Duodenal mucosa (tissue), 2 donors: ENCODE measurements at regions not wholly inside any gene's neighbourhood (a gene's known extent, or its start where the extent isn't known, plus 50 kb on each side); places are given as distances from the start of the nearest gene placed in this dataset.

Experiments
- H3K27ac ChIP-seq: one replicate; pipeline ENCODE4 v1.7.0; 2013; ENCODE audit warnings: low read depth, low read length
- H3K27me3 ChIP-seq, 2 donors: one replicate each; pipeline ENCODE4 v1.7.0; 2013; ENCODE audit warnings: low read length in 2 of 2, control low read depth in 1 of 2; ENCODE audit not compliant: insufficient read depth in 2 of 2, control insufficient read depth in 1 of 2
- H3K36me3 ChIP-seq, 2 donors: one replicate each; pipeline ENCODE4 v1.7.0; 2013; ENCODE audit warnings: low read length in 2 of 2, control low read depth in 1 of 2; ENCODE audit not compliant: insufficient read depth in 2 of 2, control insufficient read depth in 1 of 2
- H3K4me1 ChIP-seq, 2 donors: one replicate each; pipeline ENCODE4 v1.7.0; 2013; ENCODE audit warnings: low read length in 2 of 2, control low read depth in 1 of 2; ENCODE audit not compliant: insufficient read depth in 2 of 2, control insufficient read depth in 1 of 2
- H3K4me3 ChIP-seq, 2 donors: one replicate each; pipeline ENCODE4 v1.7.0; 2013; ENCODE audit warnings: low read length in 2 of 2, low read depth in 1 of 2
- H3K9ac ChIP-seq, 2 donors: one replicate each; pipeline ENCODE4 v1.7.0; 2013; ENCODE audit warnings: low read length in 2 of 2, low read depth in 1 of 2
- H3K9me3 ChIP-seq, 2 donors: one replicate each; pipeline ENCODE4 v1.7.0; 2013; ENCODE audit warnings: low read length in 2 of 2, control low read depth in 1 of 2; ENCODE audit not compliant: control insufficient read depth in 1 of 2

- H3K27ac ChIP-seq, result no peak overlapping the region
- no peaks in the 10 kb centered on the region for H3K9me3 ChIP-seq
- no peak overlapping the region for H3K9ac ChIP-seq
- H3K27me3 ChIP-seq, result no peaks in the 10 kb centered on the region
- H3K4me1 ChIP-seq, result peaks cover 0 to 7% of the 10 kb centered on the region in 2 donors
- H3K4me3 ChIP-seq, result no peak overlapping the region
- H3K36me3 ChIP-seq, result no peaks in the 10 kb centered on the region
Measured at GRCh38 chr1:82932207-82932606, 1066.7 kb downstream of the TTLL7 start.

GRCh38 chr1:82931006-82931405, 1067.9 kb downstream of the TTLL7 start:
- H3K9me3 ChIP-seq, result no peaks in the 10 kb centered on the region
- H3K27me3 ChIP-seq, result no peaks in the 10 kb centered on the region
- H3K9ac ChIP-seq, result no peak overlapping the region
- H3K36me3 ChIP-seq, result no peaks in the 10 kb centered on the region
- no peak overlapping the region for H3K27ac ChIP-seq
- H3K4me1 ChIP-seq, result peaks cover 0 to 7% of the 10 kb centered on the region in 2 donors
- H3K4me3 ChIP-seq, result no peak overlapping the region

- Histone ChIP-seq H3K27me3 (no peaks in the 10 kb centered on the region), H3K4me3 (no peak overlapping the region), H3K9me3 (no peaks in the 10 kb centered on the region), H3K4me1 (peaks cover 0 to 7% of the 10 kb centered on the region in 2 donors), H3K27ac (no peak overlapping the region), H3K9ac (no peak overlapping the region), H3K36me3 (no peaks in the 10 kb centered on the region)
Measured at GRCh38 chr1:82927753-82928152, 1071.2 kb downstream of the TTLL7 start.

GRCh38 chr1:82924666-82925065, 1074.3 kb downstream of the TTLL7 start:
- H3K4me3 ChIP-seq, result no peak overlapping the region
- no peaks in the 10 kb centered on the region for H3K27me3 ChIP-seq
- H3K9me3 ChIP-seq, result no peaks in the 10 kb centered on the region
- no peaks in the 10 kb centered on the region for H3K36me3 ChIP-seq
- peaks cover 0 to 5% of the 10 kb centered on the region in 2 donors for H3K4me1 ChIP-seq
- H3K27ac ChIP-seq, result no peak overlapping the region
- no peak overlapping the region for H3K9ac ChIP-seq

- Histone ChIP-seq H3K4me1 (peaks cover 0 to 5% of the 10 kb centered on the region in 2 donors), H3K36me3 (no peaks in the 10 kb centered on the region), H3K27ac (no peak overlapping the region), H3K27me3 (no peaks in the 10 kb centered on the region), H3K9ac (no peak overlapping the region), H3K9me3 (no peaks in the 10 kb centered on the region), H3K4me3 (no peak overlapping the region)
Measured at GRCh38 chr1:82923931-82924330, 1075.0 kb downstream of the TTLL7 start.

GRCh38 chr1:82921759-82922158, 1077.2 kb downstream of the TTLL7 start:
- Histone ChIP-seq H3K27me3 (no peaks in the 10 kb centered on the region), H3K9me3 (no peaks in the 10 kb centered on the region), H3K4me3 (no peak overlapping the region), H3K4me1 (peaks cover 0 to 5% of the 10 kb centered on the region in 2 donors), H3K36me3 (no peaks in the 10 kb centered on the region), H3K27ac (no peak overlapping the region), H3K9ac (no peak overlapping the region)

- Histone ChIP-seq H3K36me3 (no peaks in the 10 kb centered on the region), H3K4me1 (peaks cover 0 to 5% of the 10 kb centered on the region in 2 donors), H3K9ac (no peak overlapping the region), H3K27ac (no peak overlapping the region), H3K9me3 (no peaks in the 10 kb centered on the region), H3K4me3 (no peak overlapping the region), H3K27me3 (no peaks in the 10 kb centered on the region)
Measured at GRCh38 chr1:82920418-82921248, 1078.3 kb downstream of the TTLL7 start.

- no peaks in the 10 kb centered on the region for H3K36me3 ChIP-seq
- no peak overlapping the region for H3K4me3 ChIP-seq
- no peaks in the 10 kb centered on the region for H3K27me3 ChIP-seq
- H3K9me3 ChIP-seq, result no peaks in the 10 kb centered on the region
- H3K9ac ChIP-seq, result no peak overlapping the region
- peaks cover 0 to 5% of the 10 kb centered on the region in 2 donors for H3K4me1 ChIP-seq
- H3K27ac ChIP-seq, result no peak overlapping the region
Measured at GRCh38 chr1:82919837-82920236, 1079.1 kb downstream of the TTLL7 start.

- no peak overlapping the region for H3K27ac ChIP-seq
- no peak overlapping the region for H3K9ac ChIP-seq
- no peaks in the 10 kb centered on the region for H3K4me1 ChIP-seq
- H3K36me3 ChIP-seq, result no peaks in the 10 kb centered on the region
- H3K27me3 ChIP-seq, result no peaks in the 10 kb centered on the region
- no peaks in the 10 kb centered on the region for H3K9me3 ChIP-seq
- no peak overlapping the region for H3K4me3 ChIP-seq
Measured at GRCh38 chr1:82907313-82907712, 1091.6 kb downstream of the TTLL7 start.

- Histone ChIP-seq H3K36me3 (no peaks in the 10 kb centered on the region), H3K9ac (no peak overlapping the region), H3K4me1 (no peaks in the 10 kb centered on the region), H3K4me3 (no peak overlapping the region), H3K27ac (no peak overlapping the region), H3K27me3 (no peaks in the 10 kb centered on the region), H3K9me3 (no peaks in the 10 kb centered on the region)
Measured at GRCh38 chr1:82903626-82904025, 1095.3 kb downstream of the TTLL7 start.
